Sigmoid colon (tissue), 4 donors: ENCODE measurements at regions not wholly inside any gene's neighbourhood (a gene's known extent, or its start where the extent isn't known, plus 50 kb on each side); places are given as distances from the start of the nearest gene placed in this dataset.

Experiments
- EP300 ChIP-seq, 4 donors: sonication (generic); formaldehyde crosslinking; IDR thresholded peaks; one replicate each; pipeline ENCODE4 v1.6.1; 2017; ENCODE audit warnings: antibody characterized with exemption in 4 of 4
- POLR2A ChIP-seq, 2 donors: fragments of 450-650 bp; IDR thresholded peaks; one replicate each; pipeline ENCODE4 v1.6.1; 2016; ENCODE audit warnings: antibody characterized with exemption in 2 of 2, mild to moderate bottlenecking in 2 of 2, moderate library complexity in 2 of 2
- TF ChIP-seq, protein P1 (sequence below), 4 experiments: fragments of 450-650 bp in 3 of 4; fragments of 200-600 bp in 1 of 4; IDR thresholded peaks; one replicate each; pipeline ENCODE4 v1.5.1; 2016 to 2019; ENCODE audit warnings: antibody characterized with exemption in 4 of 4, mild to moderate bottlenecking in 3 of 4, moderate library complexity in 2 of 4

DNA sequence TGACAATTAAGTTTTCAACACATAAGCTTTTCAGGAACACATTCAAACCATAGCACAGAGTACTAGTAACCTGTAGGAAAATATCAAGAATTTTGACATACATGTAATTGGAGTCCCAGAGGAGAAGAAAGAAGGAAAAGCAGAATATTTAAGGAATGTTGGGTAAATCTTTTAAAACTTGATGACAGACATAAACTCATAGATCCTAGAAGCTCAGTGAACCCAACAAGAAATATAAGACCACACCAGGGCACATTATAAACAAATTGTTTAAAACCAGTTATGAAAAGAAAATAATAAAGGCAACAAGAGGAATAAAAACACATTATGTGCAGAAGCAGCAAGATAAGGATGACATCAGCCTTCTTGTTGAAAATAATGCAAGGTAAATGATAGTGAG lies 151.5 kb upstream of the ATXN1 start:
- TF ChIP-seq EP300 (IDR thresholded peaks at IDR 0.05) (no peak), POLR2A (IDR thresholded peaks at IDR 0.05) (no peak)
- TF ChIP-seq, protein P1, sequence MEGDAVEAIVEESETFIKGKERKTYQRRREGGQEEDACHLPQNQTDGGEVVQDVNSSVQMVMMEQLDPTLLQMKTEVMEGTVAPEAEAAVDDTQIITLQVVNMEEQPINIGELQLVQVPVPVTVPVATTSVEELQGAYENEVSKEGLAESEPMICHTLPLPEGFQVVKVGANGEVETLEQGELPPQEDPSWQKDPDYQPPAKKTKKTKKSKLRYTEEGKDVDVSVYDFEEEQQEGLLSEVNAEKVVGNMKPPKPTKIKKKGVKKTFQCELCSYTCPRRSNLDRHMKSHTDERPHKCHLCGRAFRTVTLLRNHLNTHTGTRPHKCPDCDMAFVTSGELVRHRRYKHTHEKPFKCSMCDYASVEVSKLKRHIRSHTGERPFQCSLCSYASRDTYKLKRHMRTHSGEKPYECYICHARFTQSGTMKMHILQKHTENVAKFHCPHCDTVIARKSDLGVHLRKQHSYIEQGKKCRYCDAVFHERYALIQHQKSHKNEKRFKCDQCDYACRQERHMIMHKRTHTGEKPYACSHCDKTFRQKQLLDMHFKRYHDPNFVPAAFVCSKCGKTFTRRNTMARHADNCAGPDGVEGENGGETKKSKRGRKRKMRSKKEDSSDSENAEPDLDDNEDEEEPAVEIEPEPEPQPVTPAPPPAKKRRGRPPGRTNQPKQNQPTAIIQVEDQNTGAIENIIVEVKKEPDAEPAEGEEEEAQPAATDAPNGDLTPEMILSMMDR (IDR thresholded peaks at IDR 0.05): no peak
